ENCODE measurements at regions not wholly inside any gene's neighbourhood (a gene's known extent, or its start where the extent isn't known, plus 50 kb on each side); places are given as distances from the start of the nearest gene placed in this dataset.
"Not testable (repeated sequence)": the region's sequence is repeated elsewhere in the genome, so short reads cannot be mapped to it uniquely, and the experiment has no call there.

DNA sequence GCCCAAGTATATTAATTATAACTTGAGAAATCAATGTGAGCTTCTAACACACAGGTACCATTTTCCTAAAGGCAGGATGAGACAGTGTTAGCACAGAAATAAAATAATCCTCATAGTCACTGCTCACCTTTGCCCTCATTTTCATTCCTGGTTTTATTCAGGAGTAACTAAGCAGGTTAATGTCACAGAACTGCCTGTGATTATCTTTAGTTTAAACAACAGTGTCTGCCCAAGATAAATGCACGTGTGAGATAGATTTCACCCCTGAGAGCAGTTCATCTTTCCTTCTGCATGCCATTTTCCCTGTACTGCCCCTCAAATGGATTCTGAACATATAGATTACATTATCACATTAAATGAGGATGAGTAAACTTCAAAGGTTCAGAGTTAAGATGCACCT, 250.7 kb downstream of the RMST start:
- DNase-seq (ENCODE audit: low read depth): no peak

GRCh38 chr12:97714107-97714563, 251.5 kb downstream of the RMST start:
- no peak for DNase-seq (ENCODE audit: low read depth)

GRCh38 chr12:97716356-97716755, 253.8 kb downstream of the RMST start:
- DNase-seq (ENCODE audit: low read depth): no peak

DNA sequence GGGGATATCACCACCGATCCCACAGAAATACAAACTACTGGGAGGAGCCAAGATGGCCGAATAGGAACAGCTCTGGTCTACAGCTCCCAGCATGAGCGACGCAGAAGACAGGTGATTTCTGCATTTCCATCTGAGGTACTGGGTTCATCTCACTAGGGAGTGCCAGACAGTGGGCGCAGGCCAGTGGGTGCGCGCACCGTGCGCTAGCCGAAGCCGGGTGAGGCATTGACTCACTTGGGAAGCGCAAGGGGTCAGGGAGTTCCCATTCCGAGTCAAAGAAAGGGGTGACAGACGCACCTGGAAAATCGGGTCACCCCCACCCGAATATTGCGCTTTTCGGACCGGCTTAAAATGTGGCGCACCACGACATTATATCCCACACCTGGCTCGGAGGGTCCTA, 261.2 kb downstream of the RMST start:
- DNase-seq (ENCODE audit: low read depth): not testable (repeated sequence)

DNA sequence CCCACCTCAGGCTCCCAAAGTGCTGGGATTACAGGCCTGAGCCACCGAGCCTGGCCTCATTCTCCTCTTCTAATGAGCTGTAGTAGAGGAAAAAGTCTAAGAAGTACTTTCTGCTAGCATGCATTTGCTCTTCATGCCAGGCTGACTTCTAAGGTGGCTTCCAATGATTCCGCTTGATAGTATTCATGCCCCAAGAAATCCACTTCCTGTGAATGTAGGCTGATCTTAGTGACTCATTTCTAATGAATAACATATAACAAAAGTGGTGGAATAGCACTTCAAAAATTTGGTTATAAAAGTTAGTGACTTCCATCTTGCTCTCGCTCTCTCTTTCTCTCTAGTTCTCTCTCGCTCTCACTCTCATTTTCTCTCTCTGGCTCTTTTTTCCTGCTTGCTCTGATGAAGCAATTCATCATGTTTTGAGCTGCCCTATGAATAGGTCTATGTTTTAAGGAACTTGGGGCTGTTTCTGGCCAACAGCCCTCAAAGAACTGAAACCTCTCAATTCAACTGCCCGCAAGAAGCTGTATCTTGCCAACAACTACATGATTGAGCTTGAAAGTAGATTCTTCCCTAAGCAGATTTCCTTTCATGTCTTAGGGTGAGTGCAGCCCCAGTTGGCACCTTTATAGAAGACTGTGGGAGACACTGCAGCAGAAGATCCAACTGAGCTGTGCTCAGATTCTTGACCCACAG, 282.9 kb downstream of the RMST start:
- DNase-seq (ENCODE audit: low read depth): no peak

DNA sequence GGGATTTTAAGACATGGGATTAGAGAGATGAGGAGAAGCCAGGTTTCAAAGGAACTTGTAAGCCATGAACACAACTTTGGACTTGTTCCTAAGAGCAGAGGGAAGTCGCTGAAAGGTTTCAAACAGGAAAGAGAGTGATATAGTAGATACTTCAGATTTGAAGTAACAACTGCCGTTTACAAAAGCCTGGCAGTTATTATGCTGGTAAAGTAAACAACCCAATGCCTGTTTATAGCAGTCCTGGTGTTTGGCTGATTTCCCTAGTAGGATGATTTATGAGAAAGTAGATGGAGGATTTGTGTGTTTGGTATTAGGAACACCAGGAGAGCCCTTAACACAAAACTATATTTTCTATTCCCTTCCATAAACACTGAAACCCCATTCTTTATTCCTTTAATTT, 285.7 kb downstream of the RMST start:
- no peak for DNase-seq (ENCODE audit: low read depth)

DNA sequence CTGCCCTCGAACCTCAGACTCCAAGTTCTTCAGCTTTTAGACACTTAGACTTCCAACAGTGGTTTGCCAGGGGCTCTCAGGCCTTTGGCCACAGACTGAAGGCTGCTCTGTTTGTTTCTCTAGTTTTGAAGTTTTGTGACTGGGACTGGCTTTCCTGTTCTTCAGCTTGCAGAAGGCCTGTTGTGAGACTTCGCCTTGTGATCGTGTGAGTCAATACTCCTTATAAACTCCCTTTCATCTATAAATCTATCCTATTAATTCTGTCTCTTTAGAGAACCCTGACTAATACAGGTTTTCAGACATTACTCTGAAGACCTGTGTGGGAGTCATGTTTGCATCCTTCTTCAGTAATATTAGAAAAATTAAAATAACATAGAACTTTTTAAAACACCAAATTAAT, 289.1 kb downstream of the RMST start:
- no peak for DNase-seq (ENCODE audit: low read depth)

DNA sequence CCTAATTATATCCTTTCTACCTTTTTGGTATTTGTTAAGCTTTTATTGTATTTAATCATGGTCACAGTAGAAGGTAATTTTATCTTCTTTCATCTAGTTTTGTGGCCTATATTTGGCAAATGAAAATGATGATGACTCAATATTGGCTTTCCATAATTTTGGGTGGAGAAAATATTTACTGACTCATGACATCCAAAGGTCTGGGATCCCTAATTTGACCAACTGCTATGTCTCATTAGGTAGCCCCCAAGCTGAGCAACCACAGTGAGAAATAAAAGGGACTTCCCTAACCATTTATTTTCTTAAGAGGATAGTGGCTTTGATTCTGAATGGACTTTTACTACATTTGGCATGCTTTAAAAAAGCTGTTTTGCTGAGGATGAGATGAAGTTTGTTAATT, 289.5 kb downstream of the RMST start:
- DNase-seq (ENCODE audit: low read depth): no peak

DNA sequence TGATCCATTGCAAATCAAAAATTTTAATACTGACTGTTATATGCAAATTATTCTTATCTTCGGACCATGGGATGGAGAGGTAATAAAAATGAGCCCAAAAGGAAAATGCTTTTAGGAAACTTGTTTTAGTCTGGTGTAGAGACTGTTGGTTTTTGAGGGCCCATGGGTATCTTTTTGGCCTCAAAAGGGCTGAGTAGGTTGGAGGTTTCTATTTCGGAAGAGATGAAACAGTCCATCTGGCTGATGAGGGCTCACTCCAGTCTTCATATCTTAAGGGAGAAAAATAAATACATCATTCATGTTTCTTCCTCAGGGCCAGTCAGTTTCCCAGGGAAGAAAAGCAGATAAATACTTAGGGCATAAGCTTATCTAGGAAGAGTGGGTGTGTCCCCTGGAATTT, 290.7 kb downstream of the RMST start:
- DNase-seq (ENCODE audit: low read depth): no peak

DNA sequence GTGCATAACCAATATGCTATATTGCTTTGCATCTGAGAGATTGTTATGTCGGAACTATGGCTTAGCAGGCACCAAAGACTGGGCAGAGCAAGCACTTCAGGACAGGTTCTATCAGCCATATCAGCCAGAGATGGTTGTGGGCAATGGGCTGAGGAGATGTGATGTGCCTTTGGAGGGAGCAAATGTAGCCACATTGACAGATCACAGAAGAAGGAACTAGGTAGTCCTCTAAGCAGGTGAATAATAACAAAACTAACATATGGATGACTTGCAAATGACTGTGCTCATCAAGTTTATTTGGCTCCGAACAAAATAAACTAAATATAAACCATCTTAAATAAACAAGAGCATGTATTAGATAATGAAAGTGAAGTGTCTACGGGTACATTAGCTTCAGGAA, 291.7 kb downstream of the RMST start:
- no peak for DNase-seq (ENCODE audit: low read depth)

- no peak for DNase-seq (ENCODE audit: low read depth)
Measured at GRCh38 chr12:97756066-97756666, 293.6 kb downstream of the RMST start.

- DNase-seq (ENCODE audit: low read depth): no peak
Measured at GRCh38 chr12:97756741-97757140, 294.1 kb downstream of the RMST start.

- no peak for DNase-seq (ENCODE audit: low read depth)
Measured at GRCh38 chr12:97757481-97758193, 295.0 kb downstream of the RMST start.

GRCh38 chr12:97758194-97758501, 295.5 kb downstream of the RMST start:
- DNase-seq (ENCODE audit: low read depth): no peak

DNA sequence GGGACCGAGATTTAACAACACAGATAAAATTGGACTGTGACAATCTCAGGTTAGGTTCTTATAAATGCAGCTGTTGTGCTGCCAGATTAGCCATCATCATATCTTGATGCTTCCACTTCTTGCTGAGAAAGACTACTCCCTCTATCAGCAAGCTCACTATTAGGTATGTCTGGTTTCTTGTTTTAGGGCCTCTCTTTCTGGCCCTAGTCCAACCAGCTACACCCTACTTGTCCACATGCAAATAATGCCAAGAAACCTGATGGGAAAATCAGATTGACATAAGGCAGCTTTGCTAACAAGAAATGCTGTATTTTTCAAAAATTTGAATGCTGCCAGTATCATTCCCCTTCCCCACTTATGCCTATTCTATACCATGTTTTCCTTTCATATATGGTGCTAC, 296.0 kb downstream of the RMST start:
- DNase-seq (ENCODE audit: low read depth): no peak

DNA sequence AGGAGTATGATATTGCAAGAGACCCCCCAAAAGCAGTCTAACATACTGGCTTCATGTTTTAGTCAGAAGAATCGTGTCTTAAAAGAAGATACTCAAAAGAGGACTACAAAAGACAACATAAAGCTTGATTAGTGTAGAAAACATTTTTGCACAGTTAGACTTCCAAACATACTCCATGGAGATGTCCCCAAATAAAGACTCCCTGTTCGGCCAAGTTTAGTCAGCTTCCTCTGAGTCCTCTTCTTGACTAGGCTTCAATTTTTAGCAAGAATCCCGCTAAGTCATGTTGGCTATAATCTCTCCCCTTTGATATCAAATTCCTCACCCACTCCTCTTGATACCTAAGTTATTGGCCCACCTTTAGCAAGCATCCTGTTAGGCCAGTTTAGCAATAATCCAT, 298.0 kb downstream of the RMST start:
- no peak for DNase-seq (ENCODE audit: low read depth)

DNA sequence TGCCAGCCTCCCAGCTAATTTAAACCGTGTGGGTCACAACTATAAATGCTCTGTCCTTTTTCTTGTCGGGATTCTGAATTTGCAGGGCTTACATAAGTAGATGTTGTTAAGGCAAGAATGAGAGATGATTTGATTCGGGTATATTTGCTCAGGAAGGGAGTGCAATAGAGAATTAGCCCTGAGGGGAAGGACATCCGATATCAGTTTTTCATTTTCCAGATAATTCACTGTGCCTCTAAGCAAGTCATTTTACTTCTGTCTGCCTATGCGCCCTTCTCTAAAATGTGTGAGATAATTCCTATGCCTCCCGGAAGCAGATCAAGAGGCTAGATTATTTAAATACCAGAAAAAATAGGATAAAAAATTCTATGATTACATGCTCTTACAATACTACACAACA, 300.5 kb downstream of the RMST start:
- no peak for DNase-seq (ENCODE audit: low read depth)

- DNase-seq (ENCODE audit: low read depth): no peak
Measured at GRCh38 chr12:97764700-97765099, 302.1 kb downstream of the RMST start.

DNA sequence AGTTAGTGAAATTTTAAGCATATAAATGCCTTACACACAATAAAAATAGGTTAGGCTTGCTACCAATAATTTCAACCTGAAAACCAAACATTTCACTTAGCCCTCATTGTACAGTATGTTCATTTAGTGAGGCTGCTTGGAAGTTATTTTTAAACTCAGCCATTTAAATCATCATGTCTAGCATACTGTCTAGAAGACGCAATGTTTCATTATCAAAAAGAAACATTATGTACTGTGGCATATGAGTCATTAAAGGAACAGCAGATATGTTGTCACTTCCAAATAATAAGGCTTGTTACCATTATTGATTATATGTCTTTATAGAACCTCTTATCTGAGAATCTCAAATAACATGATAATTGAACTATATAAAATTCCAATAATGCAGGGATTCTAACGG, 304.7 kb downstream of the RMST start:
- DNase-seq (ENCODE audit: low read depth): no peak

- no peak for DNase-seq (ENCODE audit: low read depth)
Measured at GRCh38 chr12:97778111-97778510, 315.5 kb downstream of the RMST start.

DNA sequence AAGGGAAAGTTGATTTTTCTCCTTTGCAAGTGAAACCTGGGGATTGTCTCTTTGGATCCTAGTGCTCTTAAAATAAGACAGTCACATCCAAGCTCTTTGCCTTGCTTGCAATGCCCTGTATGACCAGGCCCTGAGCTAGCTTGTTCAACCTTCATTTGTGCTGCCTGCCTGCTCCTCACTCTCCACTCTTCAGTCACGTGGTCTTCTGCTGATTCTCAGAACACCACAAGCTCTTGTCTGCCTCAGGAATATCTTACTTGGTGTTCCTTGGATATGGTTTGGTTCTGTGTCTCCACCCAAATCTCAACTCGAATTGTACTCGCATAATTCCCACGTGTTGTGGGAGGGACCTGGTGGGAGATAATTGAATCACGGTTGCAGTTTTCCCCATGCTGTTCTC, 318.7 kb downstream of the RMST start:
- DNase-seq (ENCODE audit: low read depth): no peak

- DNase-seq (ENCODE audit: low read depth): no peak
Measured at GRCh38 chr12:97784904-97785303, 322.3 kb downstream of the RMST start.

- no peak for DNase-seq (ENCODE audit: low read depth)
Measured at GRCh38 chr12:97790281-97790680, 327.7 kb downstream of the RMST start.

GRCh38 chr12:97797473-97797872, 334.9 kb downstream of the RMST start:
- DNase-seq (ENCODE audit: low read depth): no peak
